ENCODE measurements at regions not wholly inside any gene's neighbourhood (a gene's known extent, or its start where the extent isn't known, plus 50 kb on each side); places are given as distances from the start of the nearest gene placed in this dataset.
"Not testable (repeated sequence)": the region's sequence is repeated elsewhere in the genome, so short reads cannot be mapped to it uniquely, and the experiment has no call there.

DNA sequence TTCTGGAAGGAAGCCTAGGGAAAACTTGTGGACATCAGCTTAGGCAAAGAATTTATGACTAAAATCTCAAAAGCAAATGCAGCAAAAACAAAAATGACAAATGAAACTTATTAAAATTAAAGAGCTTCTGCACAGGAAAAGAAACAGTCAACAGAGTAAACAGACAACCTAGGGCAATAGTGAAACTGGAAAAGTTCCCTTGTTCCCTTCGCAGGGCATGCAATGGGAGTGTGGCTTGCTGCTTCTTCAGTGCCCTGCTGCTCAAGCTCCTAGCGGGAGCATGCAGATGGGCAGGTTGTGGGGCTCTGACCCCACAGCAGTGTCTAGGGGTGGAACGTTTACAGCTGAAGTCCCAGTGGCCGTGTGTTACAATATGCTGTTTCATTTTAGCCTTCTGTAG, 1797.4 kb downstream of the NCAM2 start:
- Histone ChIP-seq H3K36me3 (no peaks in the 10 kb centered on the region), H3K4me3 (no peak overlapping the region), H3K9me3 (no peaks in the 10 kb centered on the region), H3K4me1 (no peaks in the 10 kb centered on the region), H3K27ac (no peak overlapping the region), H3K27me3 (no peaks in the 10 kb centered on the region)
- TF ChIP-seq, protein P1, sequence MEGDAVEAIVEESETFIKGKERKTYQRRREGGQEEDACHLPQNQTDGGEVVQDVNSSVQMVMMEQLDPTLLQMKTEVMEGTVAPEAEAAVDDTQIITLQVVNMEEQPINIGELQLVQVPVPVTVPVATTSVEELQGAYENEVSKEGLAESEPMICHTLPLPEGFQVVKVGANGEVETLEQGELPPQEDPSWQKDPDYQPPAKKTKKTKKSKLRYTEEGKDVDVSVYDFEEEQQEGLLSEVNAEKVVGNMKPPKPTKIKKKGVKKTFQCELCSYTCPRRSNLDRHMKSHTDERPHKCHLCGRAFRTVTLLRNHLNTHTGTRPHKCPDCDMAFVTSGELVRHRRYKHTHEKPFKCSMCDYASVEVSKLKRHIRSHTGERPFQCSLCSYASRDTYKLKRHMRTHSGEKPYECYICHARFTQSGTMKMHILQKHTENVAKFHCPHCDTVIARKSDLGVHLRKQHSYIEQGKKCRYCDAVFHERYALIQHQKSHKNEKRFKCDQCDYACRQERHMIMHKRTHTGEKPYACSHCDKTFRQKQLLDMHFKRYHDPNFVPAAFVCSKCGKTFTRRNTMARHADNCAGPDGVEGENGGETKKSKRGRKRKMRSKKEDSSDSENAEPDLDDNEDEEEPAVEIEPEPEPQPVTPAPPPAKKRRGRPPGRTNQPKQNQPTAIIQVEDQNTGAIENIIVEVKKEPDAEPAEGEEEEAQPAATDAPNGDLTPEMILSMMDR (IDR thresholded peaks at IDR 0.05): no peak
- intact Hi-C loops (cut with DNase I; ENCODE audit: low total_unique reads): no loop called here
- DNase-seq: no peak

DNA sequence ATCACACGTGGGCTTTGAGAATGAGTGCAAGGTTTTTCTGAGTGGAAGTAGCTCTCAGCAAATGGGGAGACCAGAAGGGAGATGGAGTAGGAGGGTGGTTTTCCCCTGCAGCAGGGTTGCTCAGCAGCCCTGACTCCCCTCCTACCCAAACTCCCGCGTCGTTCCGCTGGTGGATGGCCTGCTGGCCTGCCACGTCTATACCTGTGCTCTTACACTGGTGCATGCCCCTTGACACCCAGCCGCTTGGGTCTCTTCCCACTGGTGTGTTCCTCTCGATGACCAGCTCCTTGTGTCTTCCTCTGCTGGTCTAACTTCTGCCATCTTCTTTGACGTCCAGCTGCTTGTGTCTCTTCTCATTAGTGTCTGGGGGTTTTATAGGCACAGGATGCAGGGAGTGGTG, 1797.9 kb downstream of the NCAM2 start:
- no peak for DNase-seq
- Histone ChIP-seq H3K27me3 (no peaks in the 10 kb centered on the region), H3K9me3 (no peaks in the 10 kb centered on the region), H3K27ac (no peak overlapping the region), H3K4me3 (no peak overlapping the region), H3K4me1 (no peaks in the 10 kb centered on the region), H3K36me3 (no peaks in the 10 kb centered on the region)
- intact Hi-C loops (cut with DNase I; ENCODE audit: low total_unique reads): no loop called here
- TF ChIP-seq, protein P1 (IDR thresholded peaks at IDR 0.05): no peak

DNA sequence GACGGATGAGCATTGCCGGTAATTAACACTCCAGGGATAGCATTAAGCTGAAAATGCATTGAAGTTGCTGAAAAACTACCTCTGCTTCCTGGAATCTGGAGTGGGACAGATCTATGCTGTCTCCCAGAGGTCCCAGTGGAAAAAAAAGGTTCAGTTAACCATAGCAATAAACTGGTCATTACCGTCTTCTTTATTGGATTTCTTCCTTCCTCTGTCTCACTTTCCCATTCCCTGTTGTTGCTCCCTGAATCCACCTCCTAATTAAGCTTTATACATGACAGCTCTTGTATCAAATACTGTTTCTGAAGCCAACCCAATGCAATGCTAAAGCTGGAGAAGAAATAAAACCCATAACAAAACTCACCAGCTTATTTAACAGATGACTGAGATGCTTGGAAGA, 1805.9 kb downstream of the NCAM2 start:
- intact Hi-C loops (cut with DNase I; ENCODE audit: low total_unique reads): no loop called here
- TF ChIP-seq, protein P1 (IDR thresholded peaks at IDR 0.05): no peak
- no peaks in the 10 kb centered on the region for H3K4me1 ChIP-seq
- DNase-seq: no peak
- no peaks in the 10 kb centered on the region for H3K36me3 ChIP-seq
- no peaks in the 10 kb centered on the region for H3K9me3 ChIP-seq
- no peaks in the 10 kb centered on the region for H3K27me3 ChIP-seq
- H3K27ac ChIP-seq: no peak overlapping the region
- H3K4me3 ChIP-seq: no peak overlapping the region

DNA sequence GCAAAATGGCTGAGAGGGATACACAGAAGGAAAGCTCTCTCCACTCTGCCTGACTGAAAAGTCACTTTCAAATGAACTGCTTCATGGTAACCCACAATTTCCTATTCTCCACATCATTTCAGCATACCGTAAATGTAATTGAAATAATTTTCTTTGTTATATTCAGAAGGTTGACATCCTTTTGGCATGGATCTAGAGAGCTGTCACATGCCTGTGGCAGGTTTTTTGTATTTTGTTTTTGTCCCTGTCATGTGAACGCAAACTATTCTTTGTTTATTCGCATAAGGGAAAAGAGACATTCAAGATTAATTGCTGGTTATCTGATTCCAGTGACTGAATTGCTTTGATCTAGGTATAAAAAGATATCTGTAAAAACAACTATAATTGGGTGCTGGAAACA, 1808.1 kb downstream of the NCAM2 start:
- no peaks in the 10 kb centered on the region for H3K4me1 ChIP-seq
- H3K36me3 ChIP-seq: no peaks in the 10 kb centered on the region
- intact Hi-C loops (cut with DNase I; ENCODE audit: low total_unique reads): no loop called here
- no peaks in the 10 kb centered on the region for H3K27me3 ChIP-seq
- TF ChIP-seq, protein P1 (IDR thresholded peaks at IDR 0.05): no peak
- H3K4me3 ChIP-seq: no peak overlapping the region
- H3K9me3 ChIP-seq: no peaks in the 10 kb centered on the region
- no peak overlapping the region for H3K27ac ChIP-seq
- DNase-seq: no peak

DNA sequence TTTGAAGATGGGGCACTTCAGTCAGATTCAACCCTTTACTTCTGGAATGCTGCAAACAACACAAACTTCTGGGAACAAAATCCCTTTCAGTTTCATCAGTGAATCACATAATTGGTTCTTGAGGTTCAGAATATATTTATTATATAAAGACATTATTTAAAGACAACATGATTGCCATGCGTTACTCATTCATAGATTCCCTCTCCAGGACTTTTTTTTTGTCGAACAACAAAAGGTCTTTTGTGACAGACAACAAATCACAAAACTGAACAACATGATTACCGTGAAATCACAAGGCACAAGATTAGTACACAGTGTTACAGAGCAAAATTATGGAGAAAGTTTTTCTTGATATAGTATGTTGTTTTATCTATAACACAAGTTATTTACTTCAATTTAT, 1815.0 kb downstream of the NCAM2 start:
- TF ChIP-seq, protein P1 (IDR thresholded peaks at IDR 0.05): no peak
- no peak for DNase-seq
- H3K4me1 ChIP-seq: no peaks in the 10 kb centered on the region
- no peaks in the 10 kb centered on the region for H3K36me3 ChIP-seq
- no peak overlapping the region for H3K27ac ChIP-seq
- no peaks in the 10 kb centered on the region for H3K27me3 ChIP-seq
- intact Hi-C loops (cut with DNase I; ENCODE audit: low total_unique reads): no loop called here
- H3K4me3 ChIP-seq: no peak overlapping the region
- no peaks in the 10 kb centered on the region for H3K9me3 ChIP-seq

DNA sequence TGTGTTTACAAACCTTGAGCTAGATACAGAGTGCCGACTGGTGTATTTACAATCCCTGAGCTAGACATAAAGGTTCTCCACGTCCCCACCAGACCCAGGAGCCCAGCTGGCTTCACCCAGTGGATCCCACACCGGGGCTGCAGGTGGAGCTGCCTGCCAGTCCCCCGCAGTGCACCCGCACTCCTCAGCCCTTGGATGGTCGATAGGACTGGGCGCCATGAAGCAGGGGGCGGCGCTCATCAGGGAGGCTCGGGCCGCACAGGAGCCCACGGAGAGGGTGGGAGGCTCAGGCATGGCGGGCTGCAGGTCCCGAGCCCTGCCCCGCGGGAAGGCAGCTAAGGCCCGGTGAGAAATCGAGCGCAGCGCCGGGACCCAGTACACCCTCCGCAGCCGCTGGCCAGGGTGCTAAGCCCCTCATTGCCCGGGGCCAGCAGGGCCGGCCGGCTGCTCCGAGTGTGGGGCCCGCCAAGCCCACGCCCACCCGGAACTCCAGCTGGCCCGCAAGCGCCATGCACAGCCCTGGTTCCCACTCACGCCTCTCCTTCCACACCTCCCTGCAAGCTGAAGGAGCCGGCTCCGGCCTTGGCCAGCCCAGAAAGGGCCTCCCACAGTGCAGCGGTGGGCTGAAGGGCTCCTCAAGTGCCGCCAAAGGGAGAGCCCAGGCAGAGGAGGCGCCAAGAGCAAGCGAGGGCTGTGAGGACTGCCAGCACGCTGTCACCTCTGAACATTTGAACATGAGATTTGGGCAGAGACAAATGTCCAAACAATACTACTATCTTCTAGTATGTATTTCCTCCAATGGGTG, 1820.7 kb downstream of the NCAM2 start:
- intact Hi-C loops (cut with DNase I; ENCODE audit: low total_unique reads); DNase-seq; H3K9me3 ChIP-seq; H3K36me3 ChIP-seq; H3K4me3 ChIP-seq; H3K27ac ChIP-seq; H3K4me1 ChIP-seq; H3K27me3 ChIP-seq: not testable (repeated sequence)

Measured in tibial artery (tissue), 4 donors.